HCT116 (cell line): ENCODE measurements at regions not wholly inside any gene's neighbourhood (a gene's known extent, or its start where the extent isn't known, plus 50 kb on each side); places are given as distances from the start of the nearest gene placed in this dataset.

ENCODE experiments used
- ATAC-seq: fragments of 200-7000 bp; cut with Tn5 transposase; 2 replicates; pipeline ENCODE4 v1.9.1; 2020; ENCODE audit warnings: mild to moderate bottlenecking, moderate library complexity
- BruUV-seq: library from RNA; stranded (reverse); fragments of 400-500 nt; replicated peaks from 2 replicates; lab custom pipeline; 2021; lab: Mats Ljungman, UMichigan
- CTCF ChIA-PET: fragments of 300-600 bp; sonication (Branson Sonifier 250); formaldehyde crosslinking; loops from one replicate; lab custom pipeline; 2021; ENCODE audit warnings: antibody characterized with exemption; lab: Charles Lee
- POLR2A ChIA-PET: fragments of 300-600, 350-600 bp; sonication (Branson Sonifier 250); formaldehyde crosslinking; loops from one replicate; lab custom pipeline; 2021; ENCODE audit warnings: antibody characterized with exemption; lab: Charles Lee
- RAD21 ChIA-PET, 2 experiments: fragments of 300-600 bp; sonication (Branson Sonifier 250); formaldehyde crosslinking; loops; one replicate each; lab custom pipeline; 2023; ENCODE audit warnings: low total read pairs in 2 of 2; ENCODE audit not compliant: uncharacterized antibody in 2 of 2, unreplicated experiment in 2 of 2, low non-redundant PET in 1 of 2; lab: Charles Lee
- DNase-seq: peaks from one replicate; pipeline ENCODE4 v3.0.0-alpha.2; 2010; ENCODE audit warnings: low read depth, low spot score
- H2AFZ ChIP-seq: fragments of 200-600 bp; shearing (Covaris generic), sonication (generic); 2 replicates; pipeline ENCODE4 v1.6.1; 2017; ENCODE audit warnings: low read depth, mixed run types, mixed read lengths, antibody characterized with exemption, low read length; ENCODE audit not compliant: poor library complexity, severe bottlenecking
- H3K27ac ChIP-seq: 2 replicates; pipeline ENCODE4 v1.5.1; 2012; ENCODE audit warnings: low read depth, low read length
- H3K27me3 ChIP-seq: fragments of 200-600 bp; sonication (generic); 2 replicates; pipeline ENCODE4 v1.6.1; 2016; ENCODE audit warnings: mixed run types, low read length, mixed read lengths; ENCODE audit not compliant: insufficient read depth
- H3K36me3 ChIP-seq, 2 experiments: fragments of 200-500 bp in 1 of 2; fragments of 200-600 bp in 1 of 2; sonication (Bioruptor generic) in 1 of 2; sonication (generic) in 1 of 2; 2 replicates each; pipeline versions ENCODE4 v1.5.1 to v1.6.1; 2014 to 2016; ENCODE audit warnings: low read length in 2 of 2, inconsistent platforms in 1 of 2, mixed read lengths in 1 of 2, mixed run types in 1 of 2; ENCODE audit not compliant: insufficient read depth in 2 of 2, control insufficient read depth in 1 of 2
- H3K4me1 ChIP-seq, 2 experiments: fragments of 200-600 bp in 1 of 2; sonication (generic) in 1 of 2; 2 replicates each; pipeline versions ENCODE4 v1.5.1 to v1.6.1; 2012 to 2017; ENCODE audit warnings: low read length in 2 of 2, inconsistent platforms in 1 of 2, mild to moderate bottlenecking in 1 of 2, mixed read lengths in 1 of 2, mixed run types in 1 of 2, moderate library complexity in 1 of 2; ENCODE audit not compliant: insufficient read depth in 2 of 2, control insufficient read depth in 1 of 2
- H3K4me2 ChIP-seq: fragments of 200-600 bp; sonication (generic); 2 replicates; pipeline ENCODE4 v1.6.1; 2017; ENCODE audit warnings: mixed run types, low read length, mixed read lengths
- H3K4me3 ChIP-seq, 2 experiments: fragments of 200-600 bp in 1 of 2; sonication (generic) in 1 of 2; replicated peaks in 1 of 2; 2 replicates each; pipeline ENCODE4 v1.5.1; 2011 to 2016; ENCODE audit warnings: low read length in 2 of 2, control low read depth in 1 of 2, low read depth in 1 of 2, mild to moderate bottlenecking in 1 of 2, mixed read lengths in 1 of 2, mixed run types in 1 of 2
- H3K79me2 ChIP-seq: fragments of 200-600 bp; sonication (generic); 2 replicates; pipeline ENCODE4 v1.6.1; 2017; ENCODE audit warnings: mild to moderate bottlenecking, mixed run types, low read length, moderate library complexity, mixed read lengths; ENCODE audit not compliant: insufficient read depth
- H3K9ac ChIP-seq: fragments of 200-600 bp; sonication (generic); 2 replicates; pipeline ENCODE4 v1.6.1; 2016; ENCODE audit warnings: low read length, mixed read lengths
- H3K9me2 ChIP-seq: fragments of 200-600 bp; sonication (generic), shearing (Covaris generic); 2 replicates; pipeline ENCODE4 v1.6.1; 2017; ENCODE audit warnings: mixed run types, mild to moderate bottlenecking, moderate library complexity; ENCODE audit not compliant: insufficient read depth
- H3K9me3 ChIP-seq, 2 experiments: fragments of 200-500 bp in 1 of 2; fragments of 200-600 bp in 1 of 2; sonication (Bioruptor generic) in 1 of 2; sonication (generic) in 1 of 2; 2 replicates each; pipeline ENCODE4 v1.6.1; 2014 to 2017; ENCODE audit warnings: low read length in 2 of 2, mixed read lengths in 2 of 2, inconsistent platforms in 1 of 2, low read depth in 1 of 2, mild to moderate bottlenecking in 1 of 2, mixed run types in 1 of 2, moderate library complexity in 1 of 2; ENCODE audit not compliant: control insufficient read depth in 1 of 2, insufficient read depth in 1 of 2
- H4K20me1 ChIP-seq: fragments of 200-600 bp; sonication (generic), shearing (Covaris generic); 2 replicates; pipeline ENCODE4 v1.6.1; 2017; ENCODE audit warnings: mixed run types, mild to moderate bottlenecking, moderate library complexity; ENCODE audit not compliant: insufficient read depth
- ATF3 ChIP-seq: IDR thresholded peaks from 2 replicates; pipeline ENCODE4 v1.6.1; 2012
- CBX3 ChIP-seq: IDR thresholded peaks from 2 replicates; pipeline ENCODE4 v1.6.1; 2012; ENCODE audit warnings: low read depth
- CTCF ChIP-seq, 3 experiments: fragments of 200-600 bp in 1 of 3; sonication (generic) in 1 of 3; IDR thresholded peaks in 2 of 3; conservative IDR thresholded peaks in 1 of 3; 2 replicates each; pipeline ENCODE4 v1.5.1; 2012 to 2017; ENCODE audit warnings: low read depth in 2 of 3, low read length in 2 of 3, antibody characterized with exemption in 1 of 3, borderline replicate concordance in 1 of 3, control low read depth in 1 of 3, mild to moderate bottlenecking in 1 of 3, mixed read lengths in 1 of 3, mixed run types in 1 of 3, moderate library complexity in 1 of 3; ENCODE audit not compliant: insufficient read depth in 1 of 3
- EZH2phosphoT487 ChIP-seq: fragments of 200-600 bp; IDR thresholded peaks from 2 replicates; pipeline ENCODE4 v1.6.1; 2018; ENCODE audit warnings: antibody characterized with exemption, borderline replicate concordance
- FOSL1 ChIP-seq: IDR thresholded peaks from 2 replicates; pipeline ENCODE4 v1.6.1; 2012; ENCODE audit warnings: low read depth
- MAX ChIP-seq: IDR thresholded peaks from 2 replicates; pipeline ENCODE4 v1.6.1; 2012
- POLR2A ChIP-seq: IDR thresholded peaks from 2 replicates; pipeline ENCODE4 v1.7.0; 2011; ENCODE audit warnings: borderline replicate concordance; ENCODE audit not compliant: insufficient read depth, insufficient read length; ENCODE audit errors: extremely low read depth
- POLR2AphosphoS5 ChIP-seq: IDR thresholded peaks from 2 replicates; pipeline ENCODE4 v1.6.1; 2011; ENCODE audit warnings: mild to moderate bottlenecking, low read depth, low read length, moderate library complexity
- SRF ChIP-seq: IDR thresholded peaks from 2 replicates; pipeline ENCODE4 v1.6.1; 2012; ENCODE audit warnings: low read depth
- TCF7L2 ChIP-seq: IDR thresholded peaks from 2 replicates; pipeline ENCODE4 v1.7.0; 2011; ENCODE audit warnings: borderline replicate concordance, inconsistent platforms; ENCODE audit not compliant: insufficient read depth, insufficient read length; ENCODE audit errors: extremely low read depth
- ZBTB33 ChIP-seq: IDR thresholded peaks from 2 replicates; pipeline ENCODE4 v1.6.1; 2011; ENCODE audit warnings: mild to moderate bottlenecking, low read length, moderate library complexity; ENCODE audit not compliant: insufficient replicate concordance; ENCODE audit errors: extremely low read depth
- ZFX ChIP-seq: fragments of 450-650 bp; IDR thresholded peaks from 2 replicates; pipeline ENCODE4 v1.6.1; 2017
- intact Hi-C: fragments of 100-400 bp; cut with micrococcal nuclease; formaldehyde crosslinking; loops from 2 replicates; pipeline ENCODE4 v1.10.0; 2022

GRCh38 chr4:112954286-112954685 lies 95.2 kb upstream of the ANK2 start:
- POLR2A ChIA-PET = no interaction called here
- CTCF ChIA-PET = no interaction called here
- BruUV-seq = no TSS peak

GRCh38 chr4:112956484-112956896 lies 93.0 kb upstream of the ANK2 start:
- Histone ChIP-seq H3K9me3 (no peaks in the 10 kb centered on the region), H3K4me3 (no peak overlapping the region), H4K20me1 (no peaks in the 10 kb centered on the region), H3K9me2 (no peaks in the 10 kb centered on the region), H3K4me1 (no peaks in the 10 kb centered on the region), H2AFZ (no peak overlapping the region), H3K79me2 (no peaks in the 10 kb centered on the region), H3K9ac (no peak overlapping the region), H3K36me3 (no peaks in the 10 kb centered on the region), H3K4me2 (no peak overlapping the region), H3K27me3 (no peaks in the 10 kb centered on the region), H3K27ac (no peak overlapping the region)
- no peak for ATAC-seq
- BruUV-seq = no TSS peak
- RAD21 ChIA-PET = no interaction called here
- no peak for DNase-seq
- intact Hi-C loops = no loop called here
- CTCF ChIA-PET = no interaction called here
- POLR2A ChIA-PET = no interaction called here
- TF ChIP-seq CTCF (IDR thresholded peaks at IDR 0.05 in 2 of 3, conservative IDR thresholded peaks at IDR 0.05 in 1 of 3; ENCODE audit: borderline replicate concordance in 1 of 3, insufficient read depth in 1 of 3, low read depth in 2 of 3, low read length in 2 of 3) (no peak), POLR2AphosphoS5 (no peak), POLR2A (no peak), ATF3 (no peak), MAX (no peak), TCF7L2 (no peak)

More at GRCh38 chr4:112954286-112954685, 95.2 kb upstream of the ANK2 start:
- Histone ChIP-seq H3K27me3 (no peaks in the 10 kb centered on the region), H3K27ac (no peak overlapping the region), H3K36me3 (no peaks in the 10 kb centered on the region), H3K4me2 (no peak overlapping the region), H3K79me2 (no peaks in the 10 kb centered on the region), H3K9me3 (no peaks in the 10 kb centered on the region), H3K9ac (no peak overlapping the region), H3K9me2 (no peaks in the 10 kb centered on the region), H2AFZ (no peak overlapping the region), H4K20me1 (no peaks in the 10 kb centered on the region), H3K4me1 (no peaks in the 10 kb centered on the region), H3K4me3 (no peak overlapping the region)
- TF ChIP-seq CBX3 (no peak), SRF (no peak), EZH2phosphoT487 (no peak), ZBTB33 (no peak), FOSL1 (no peak), ZFX (no peak), POLR2A (no peak), TCF7L2 (no peak)
- ATAC-seq (no peak), DNase-seq (no peak)
- intact Hi-C loops = loop anchor here (5.0 kb wide), 1 partner anchor 322 kb away; no protein-coding TSS in a partner anchor
- RAD21 ChIA-PET = no interaction called here
